ENCODE measurements at regions not wholly inside any gene's neighbourhood (a gene's known extent, or its start where the extent isn't known, plus 50 kb on each side); places are given as distances from the start of the nearest gene placed in this dataset.

- no peak for DNase-seq (ENCODE audit: low spot score)
Measured at GRCh38 chr11:69918231-69918937, 99.2 kb upstream of the FGF3 start.

GRCh38 chr11:69918938-69919650 is 99.9 kb upstream of the FGF3 start:
- peak; percentile 52 for DNase-seq (ENCODE audit: low spot score)

- no peak for DNase-seq (ENCODE audit: low spot score)
Measured at GRCh38 chr11:69919659-69920344, 100.6 kb upstream of the FGF3 start.

- DNase-seq (ENCODE audit: low spot score), result no peak
Measured at GRCh38 chr11:69920345-69921127, 101.3 kb upstream of the FGF3 start.

GRCh38 chr11:69921128-69922014 is 102.2 kb upstream of the FGF3 start:
- DNase-seq (ENCODE audit: low spot score), result no peak

DNA sequence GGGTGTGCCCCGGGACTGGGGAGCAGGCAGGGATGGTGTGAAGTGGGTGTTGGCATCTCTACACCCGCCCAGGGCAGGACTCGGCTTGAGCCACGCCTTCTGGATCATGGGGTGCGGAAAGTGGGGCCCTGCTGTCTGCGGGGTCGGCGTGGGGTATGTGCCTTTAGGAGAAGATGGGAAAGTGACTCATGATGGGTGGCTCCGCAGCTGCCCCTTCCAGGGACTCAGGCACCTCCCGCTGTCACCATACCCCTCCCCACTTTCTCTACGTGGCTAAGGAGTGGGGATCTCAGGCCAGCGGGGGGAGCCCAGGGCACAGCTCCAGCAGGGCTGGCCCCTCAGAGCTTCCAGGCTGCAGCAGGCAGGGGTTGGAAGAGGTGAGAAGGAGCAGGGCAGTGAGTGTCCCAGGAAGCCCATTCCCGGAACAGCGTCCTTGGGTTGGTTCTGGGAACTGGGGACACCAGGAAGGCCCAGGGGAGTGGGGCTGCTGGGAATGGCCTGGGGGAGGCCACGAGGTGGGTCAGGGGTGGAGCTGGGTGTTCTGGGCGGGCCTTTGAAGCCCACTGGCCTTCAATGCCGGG is 102.9 kb upstream of the FGF3 start:
- DNase-seq (ENCODE audit: low spot score), result no peak

- DNase-seq (ENCODE audit: low spot score), result no peak
Measured at GRCh38 chr11:69922596-69923111, 103.4 kb upstream of the FGF3 start.

DNA sequence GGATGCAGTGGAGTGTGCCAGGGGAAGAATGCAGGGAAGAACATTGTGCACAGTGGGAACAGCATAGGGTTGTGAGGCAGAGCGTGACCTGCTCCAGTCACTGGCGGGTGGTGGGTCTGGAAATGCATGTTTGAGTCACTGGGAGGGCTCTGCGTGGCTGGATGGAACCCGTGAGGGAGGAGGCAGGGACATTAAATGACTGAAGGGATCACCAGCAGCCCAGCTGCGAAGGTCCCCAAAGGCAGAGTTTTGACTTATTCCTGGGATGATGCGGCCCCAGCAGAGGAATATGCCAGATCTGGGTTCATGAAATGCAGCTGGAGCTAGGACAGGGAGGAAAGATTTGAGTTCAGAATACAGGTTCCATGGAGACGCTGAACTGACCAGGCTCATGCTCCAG is 104.0 kb upstream of the FGF3 start:
- no peak for DNase-seq (ENCODE audit: low spot score)

DNA sequence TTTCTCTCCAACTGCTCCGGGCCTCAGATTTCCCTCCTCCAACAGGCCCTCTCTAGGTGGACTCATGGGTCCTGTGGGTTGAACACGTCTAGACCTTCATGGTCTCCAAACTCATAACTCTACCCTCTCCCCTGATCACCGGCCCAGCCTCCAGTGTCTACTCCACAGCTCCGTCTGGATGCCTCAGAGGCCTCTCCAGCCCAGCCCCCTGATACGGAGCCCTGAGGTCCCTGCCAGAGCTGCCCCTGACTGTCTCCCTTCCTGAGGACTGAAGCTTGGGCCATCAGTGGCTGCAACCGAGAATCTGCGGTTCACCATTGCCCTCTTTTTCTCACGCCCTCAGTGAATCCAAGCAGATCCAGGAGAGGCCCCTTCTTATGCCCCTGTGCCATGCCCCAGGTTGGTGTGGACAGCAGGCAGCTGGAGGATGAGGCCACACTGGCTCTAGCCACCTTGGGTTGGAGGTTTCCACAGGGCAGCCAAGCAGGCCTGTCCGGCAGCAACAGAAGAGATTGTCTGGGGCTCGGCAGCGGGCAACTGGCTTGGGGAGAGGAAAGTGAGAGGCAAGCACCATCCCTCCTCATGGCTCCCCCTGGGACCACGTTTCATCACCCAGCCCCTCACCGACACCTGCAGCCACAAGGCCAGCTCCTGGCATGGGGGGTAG is 104.6 kb upstream of the FGF3 start:
- DNase-seq (ENCODE audit: low spot score), result no peak

DNA sequence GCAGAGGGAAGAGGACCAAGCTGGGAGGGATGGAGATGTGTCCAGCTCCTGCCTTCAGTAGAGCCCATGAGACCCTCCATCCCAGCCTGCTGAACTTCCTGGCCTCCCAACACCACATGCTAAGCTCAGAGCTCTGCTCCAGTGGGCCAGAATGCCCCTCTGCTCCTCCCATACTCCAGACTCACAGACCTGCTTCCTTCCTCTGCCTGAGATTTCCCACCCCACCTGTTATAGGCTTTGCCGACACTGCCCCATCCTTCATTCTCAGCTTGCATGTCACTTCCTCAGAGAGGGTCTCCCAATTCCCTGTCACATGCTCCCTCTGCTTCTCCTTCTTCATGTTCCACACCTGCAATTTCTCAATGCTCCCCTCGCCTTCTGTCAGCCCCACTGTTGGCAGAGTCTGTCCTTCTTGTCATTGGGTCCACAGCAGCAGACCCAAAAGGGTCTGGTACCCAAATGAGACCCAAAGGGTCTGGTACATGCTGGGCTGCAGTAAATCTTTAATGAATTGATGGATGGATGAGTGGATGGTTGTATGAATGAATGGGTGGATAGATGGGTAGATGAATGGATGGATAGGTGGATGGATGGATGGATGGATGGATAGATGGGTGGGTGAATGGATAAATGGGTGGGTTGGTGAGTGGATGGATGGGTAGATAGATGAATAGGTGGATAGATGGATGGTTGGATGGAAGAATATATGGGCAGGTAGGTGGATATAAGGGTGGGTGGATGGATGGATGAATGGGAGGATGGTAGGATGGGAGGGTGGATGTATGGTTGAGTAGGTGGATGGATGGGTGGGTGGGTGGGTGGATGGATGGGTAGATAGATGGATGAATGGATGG is 105.3 kb upstream of the FGF3 start:
- DNase-seq (ENCODE audit: low spot score), result no peak

DNA sequence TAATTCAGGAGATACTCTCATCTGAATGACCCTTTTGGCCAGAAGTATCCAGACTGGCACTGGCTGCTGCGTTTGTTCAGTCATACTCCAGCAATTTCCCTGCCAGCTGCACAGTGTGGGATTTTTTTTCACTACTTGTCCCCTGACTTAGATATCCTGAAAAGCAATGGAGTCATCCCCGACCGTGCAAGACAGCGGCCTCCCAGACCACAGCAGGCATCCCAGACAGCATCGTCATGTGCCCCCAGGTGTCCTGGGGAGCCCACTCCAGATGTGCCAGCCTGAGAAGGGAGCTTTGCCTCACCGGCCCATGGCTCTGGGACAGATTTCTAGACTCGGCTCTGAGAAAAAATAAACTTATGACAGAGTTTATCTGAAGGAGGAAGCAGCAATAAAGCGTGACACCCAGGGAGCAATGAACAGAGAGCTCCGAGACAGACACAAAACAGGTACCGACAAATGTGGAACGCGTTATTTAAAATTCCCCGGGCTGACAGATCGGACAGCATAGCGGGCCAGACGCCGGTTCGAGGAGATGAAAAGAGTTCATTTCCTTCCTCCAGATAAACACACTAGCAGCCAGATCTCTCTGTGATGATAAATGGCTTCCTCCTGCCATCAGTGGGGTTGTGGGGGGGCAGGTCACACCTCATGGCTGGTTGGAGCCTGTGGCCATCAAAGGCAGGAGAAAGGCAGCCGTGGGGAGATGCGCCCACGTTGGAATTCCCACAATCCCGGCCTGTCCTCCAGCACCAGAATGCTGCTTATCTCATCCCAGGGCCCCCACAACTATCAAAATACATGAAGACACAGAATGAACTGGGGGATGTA is 106.4 kb upstream of the FGF3 start:
- DNase-seq (ENCODE audit: low spot score), result no peak

- DNase-seq (ENCODE audit: low spot score), result no peak
Measured at GRCh38 chr11:69926376-69927050, 107.3 kb upstream of the FGF3 start.

DNA sequence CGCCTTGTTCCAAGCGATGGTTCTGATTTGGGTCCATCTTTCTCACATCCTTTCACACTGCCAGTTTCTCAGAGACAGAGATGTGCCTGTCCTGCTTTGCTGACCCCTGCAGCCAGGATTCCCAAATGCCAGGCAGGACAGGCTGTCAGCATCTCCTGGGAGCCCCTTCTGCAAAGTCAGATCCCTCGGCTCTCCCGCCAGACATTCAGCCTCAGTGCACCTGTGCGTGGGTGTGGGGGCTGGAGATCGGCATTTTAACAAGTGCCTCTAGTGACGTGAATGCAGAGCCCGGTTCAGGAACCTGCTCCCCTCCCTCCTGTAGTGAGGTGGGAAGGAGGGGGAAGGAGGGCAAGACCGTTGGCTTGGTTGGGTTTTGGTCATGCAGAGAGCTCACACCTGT is 108.9 kb upstream of the FGF3 start:
- no peak for DNase-seq (ENCODE audit: low spot score)

DNA sequence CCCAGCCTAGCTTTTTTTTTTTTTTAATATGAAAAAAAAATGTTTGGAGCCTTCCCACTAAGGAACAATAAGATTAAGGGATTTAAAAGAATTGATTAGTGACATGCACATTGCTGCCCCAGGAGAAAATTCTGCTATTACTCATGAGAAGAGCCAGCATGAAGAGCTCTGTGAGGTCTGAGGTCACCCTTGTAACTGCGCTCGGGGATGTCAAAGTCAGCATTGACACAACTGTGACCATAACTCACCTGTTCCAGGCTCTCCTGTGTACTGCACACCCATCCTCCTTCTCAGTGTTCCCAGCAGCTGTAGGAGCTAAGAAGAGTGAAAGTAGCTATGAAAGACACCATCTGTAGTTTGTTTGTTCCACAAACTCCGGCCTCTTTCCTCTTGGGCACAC is 109.8 kb upstream of the FGF3 start:
- no peak for DNase-seq (ENCODE audit: low spot score)

GRCh38 chr11:69930081-69931059 is 111.2 kb upstream of the FGF3 start:
- no peak for DNase-seq (ENCODE audit: low spot score)

DNA sequence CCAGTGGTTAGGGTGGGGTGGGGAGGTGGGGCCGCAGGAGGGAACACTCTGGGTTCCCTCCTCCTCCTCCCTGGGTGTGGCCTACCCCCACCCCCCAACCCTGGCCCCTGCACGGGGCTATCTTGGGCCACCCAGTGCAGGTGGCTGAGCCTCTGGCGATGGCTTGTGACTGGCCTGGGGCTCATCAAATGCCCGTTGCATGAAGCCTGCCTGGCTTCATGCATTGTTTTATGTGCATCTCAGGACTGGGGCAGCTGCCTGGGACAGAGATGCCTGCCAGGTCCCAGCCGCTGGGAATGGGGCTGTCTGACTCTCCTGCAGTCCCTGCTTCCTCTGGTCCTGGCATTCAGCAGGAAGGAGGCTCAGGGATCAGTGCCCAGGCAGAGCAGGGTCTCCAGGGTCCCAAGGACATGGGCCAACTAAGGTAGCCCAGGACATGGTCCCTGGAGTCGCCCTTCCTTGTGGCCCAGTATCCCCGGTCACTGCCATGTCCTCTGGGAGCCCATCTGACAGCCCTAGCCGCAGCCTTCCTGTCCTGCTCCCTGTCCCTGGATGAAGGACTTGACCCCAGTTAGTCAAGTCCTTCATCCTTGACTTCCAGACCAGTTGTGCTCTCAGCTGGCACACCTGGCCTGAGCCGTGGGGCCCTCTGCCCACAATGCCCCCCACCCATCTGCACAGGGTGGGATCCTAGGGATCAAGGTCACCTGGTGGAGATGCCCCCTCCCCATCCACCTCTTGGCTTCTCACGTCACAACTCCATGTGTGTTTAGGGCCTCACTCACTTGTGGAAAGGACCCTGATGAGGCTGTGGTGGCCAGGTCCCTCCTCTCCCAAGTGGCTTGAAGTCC is 112.1 kb upstream of the FGF3 start:
- no peak for DNase-seq (ENCODE audit: low spot score)

Data from CD4-positive, alpha-beta T cell treated with Interleukin-15 for 4 hours (primary cell).